ENCODE measurements at regions not wholly inside any gene's neighbourhood (a gene's known extent, or its start where the extent isn't known, plus 50 kb on each side); places are given as distances from the start of the nearest gene placed in this dataset.

- TF ChIP-seq BCL6 (CRISPR knock-in tag; IDR thresholded peaks at IDR 0.05) = no peak
- no peak for TF ChIP-seq ZNF780A (CRISPR knock-in tag; IDR thresholded peaks at IDR 0.05)
- no peak for TF ChIP-seq FOXO4 (CRISPR knock-in tag; conservative IDR thresholded peaks at IDR 0.05)
- TF ChIP-seq, protein P1, sequence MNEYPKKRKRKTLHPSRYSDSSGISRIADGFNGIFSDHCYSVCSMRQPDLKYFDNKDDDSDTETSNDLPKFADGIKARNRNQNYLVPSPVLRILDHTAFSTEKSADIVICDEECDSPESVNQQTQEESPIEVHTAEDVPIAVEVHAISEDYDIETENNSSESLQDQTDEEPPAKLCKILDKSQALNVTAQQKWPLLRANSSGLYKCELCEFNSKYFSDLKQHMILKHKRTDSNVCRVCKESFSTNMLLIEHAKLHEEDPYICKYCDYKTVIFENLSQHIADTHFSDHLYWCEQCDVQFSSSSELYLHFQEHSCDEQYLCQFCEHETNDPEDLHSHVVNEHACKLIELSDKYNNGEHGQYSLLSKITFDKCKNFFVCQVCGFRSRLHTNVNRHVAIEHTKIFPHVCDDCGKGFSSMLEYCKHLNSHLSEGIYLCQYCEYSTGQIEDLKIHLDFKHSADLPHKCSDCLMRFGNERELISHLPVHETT (CRISPR knock-in tag; conservative IDR thresholded peaks at IDR 0.05) = no peak
- no peak for TF ChIP-seq FOXK1 (CRISPR knock-in tag; IDR thresholded peaks at IDR 0.05; ENCODE audit: borderline replicate concordance, low read depth)
- no peak for TF ChIP-seq EZH2 (conservative IDR thresholded peaks at IDR 0.05; ENCODE audit: low read depth, low read length)
- no peak for TF ChIP-seq TBP (CRISPR knock-in tag; IDR thresholded peaks at IDR 0.05)
- TF ChIP-seq XBP1 (CRISPR knock-in tag; IDR thresholded peaks at IDR 0.05) = no peak
- TF ChIP-seq CEBPB (IDR thresholded peaks at IDR 0.05; ENCODE audit: borderline replicate concordance, low read depth, low read length) = no peak
- TF ChIP-seq RAD21 (CRISPR knock-in tag; IDR thresholded peaks at IDR 0.05) = no peak
- no peak for TF ChIP-seq USF2 (IDR thresholded peaks at IDR 0.05; ENCODE audit: low read depth, low read length)
- no peak for TF ChIP-seq USF2 (CRISPR knock-in tag; IDR thresholded peaks at IDR 0.05; ENCODE audit: borderline replicate concordance)
- no peak for TF ChIP-seq ZFP82 (CRISPR knock-in tag; IDR thresholded peaks at IDR 0.05; ENCODE audit: borderline replicate concordance)
- TF ChIP-seq SMC3 (IDR thresholded peaks at IDR 0.05; ENCODE audit: low read length) = no peak
- TF ChIP-seq, protein P2, sequence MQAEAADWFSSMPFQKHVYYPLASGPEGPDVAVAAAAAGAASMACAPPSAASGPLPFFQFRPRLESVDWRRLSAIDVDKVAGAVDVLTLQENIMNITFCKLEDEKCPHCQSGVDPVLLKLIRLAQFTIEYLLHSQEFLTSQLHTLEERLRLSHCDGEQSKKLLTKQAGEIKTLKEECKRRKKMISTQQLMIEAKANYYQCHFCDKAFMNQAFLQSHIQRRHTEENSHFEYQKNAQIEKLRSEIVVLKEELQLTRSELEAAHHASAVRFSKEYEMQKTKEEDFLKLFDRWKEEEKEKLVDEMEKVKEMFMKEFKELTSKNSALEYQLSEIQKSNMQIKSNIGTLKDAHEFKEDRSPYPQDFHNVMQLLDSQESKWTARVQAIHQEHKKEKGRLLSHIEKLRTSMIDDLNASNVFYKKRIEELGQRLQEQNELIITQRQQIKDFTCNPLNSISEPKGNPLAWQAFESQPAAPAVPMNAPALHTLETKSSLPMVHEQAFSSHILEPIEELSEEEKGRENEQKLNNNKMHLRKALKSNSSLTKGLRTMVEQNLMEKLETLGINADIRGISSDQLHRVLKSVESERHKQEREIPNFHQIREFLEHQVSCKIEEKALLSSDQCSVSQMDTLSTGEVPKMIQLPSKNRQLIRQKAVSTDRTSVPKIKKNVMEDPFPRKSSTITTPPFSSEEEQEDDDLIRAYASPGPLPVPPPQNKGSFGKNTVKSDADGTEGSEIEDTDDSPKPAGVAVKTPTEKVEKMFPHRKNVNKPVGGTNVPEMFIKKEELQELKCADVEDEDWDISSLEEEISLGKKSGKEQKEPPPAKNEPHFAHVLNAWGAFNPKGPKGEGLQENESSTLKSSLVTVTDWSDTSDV (CRISPR knock-in tag; IDR thresholded peaks at IDR 0.05) = no peak
Measured at GRCh38 chr7:45258533-45259226, 101.1 kb downstream of the RAMP3 start.
